Fibroblast of lung (primary cell): ENCODE measurements at regions not wholly inside any gene's neighbourhood (a gene's known extent, or its start where the extent isn't known, plus 50 kb on each side); places are given as distances from the start of the nearest gene placed in this dataset.
A peak's percentile ranks its signal among the peaks of the same experiment; 100 is the strongest.

ENCODE experiments used
- DNase-seq, 2 donors: peaks; one replicate each; pipeline versions ENCODE4 v3.0.0 to v3.0.0-alpha.2; 2010; ENCODE audit warnings: low read depth in 2 of 2
- H2AFZ ChIP-seq: 2 replicates; pipeline ENCODE4 v1.5.1; 2012; ENCODE audit warnings: low read length, control low read depth, inconsistent platforms
- H3K27ac ChIP-seq: 2 replicates; pipeline ENCODE4 v1.5.1; 2011; ENCODE audit warnings: low read length, control low read depth; ENCODE audit not compliant: insufficient read depth
- H3K27me3 ChIP-seq: 2 replicates; pipeline ENCODE4 v1.5.1; 2011; ENCODE audit warnings: mild to moderate bottlenecking, low read length; ENCODE audit not compliant: control insufficient read depth, insufficient read depth
- H3K36me3 ChIP-seq: 2 replicates; pipeline ENCODE4 v1.5.1; 2011; ENCODE audit warnings: low read length; ENCODE audit not compliant: control insufficient read depth, insufficient read depth
- H3K4me1 ChIP-seq: 2 replicates; pipeline ENCODE4 v1.5.1; 2011; ENCODE audit warnings: low read length; ENCODE audit not compliant: control insufficient read depth, insufficient read depth; ENCODE audit errors: extremely low read depth
- H3K4me2 ChIP-seq: 2 replicates; pipeline ENCODE4 v1.5.1; 2011; ENCODE audit warnings: low read length, control low read depth; ENCODE audit not compliant: insufficient read depth; ENCODE audit errors: extremely low read depth
- H3K4me3 ChIP-seq, 4 experiments: fragments of 200-600 bp in 1 of 4; sonication (generic) in 1 of 4; replicated peaks in 1 of 4; 2 replicates each; pipeline ENCODE4 v1.5.1; 2011 to 2016; ENCODE audit warnings: low read length in 4 of 4, low read depth in 3 of 4, mild to moderate bottlenecking in 3 of 4, control low read depth in 2 of 4, inconsistent platforms in 1 of 4, mixed read lengths in 1 of 4; ENCODE audit not compliant: insufficient read depth in 1 of 4; ENCODE audit errors: control extremely low read depth in 1 of 4
- H3K79me2 ChIP-seq: 2 replicates; pipeline ENCODE4 v1.5.1; 2012; ENCODE audit warnings: mild to moderate bottlenecking, low read length, inconsistent platforms; ENCODE audit not compliant: control insufficient read depth, insufficient read depth
- H3K9ac ChIP-seq: 2 replicates; pipeline ENCODE4 v1.5.1; 2011; ENCODE audit warnings: mild to moderate bottlenecking, low read length, control low read depth; ENCODE audit not compliant: insufficient read depth
- H3K9me3 ChIP-seq: 2 replicates; pipeline ENCODE4 v1.5.1; 2012; ENCODE audit warnings: low read depth, low read length; ENCODE audit not compliant: control insufficient read depth, insufficient read depth
- H4K20me1 ChIP-seq: 2 replicates; pipeline ENCODE4 v1.5.1; 2011; ENCODE audit warnings: low read length; ENCODE audit not compliant: control insufficient read depth, insufficient read depth; ENCODE audit errors: extremely low read depth
- CTCF ChIP-seq, 2 donors: IDR thresholded peaks in 1 of 2; conservative IDR thresholded peaks in 1 of 2; 1 replicate in 1 of 2; 2 replicates in 1 of 2; pipeline ENCODE4 v1.5.1; 2011 to 2012; ENCODE audit warnings: low read length in 2 of 2, control low read depth in 1 of 2, inconsistent platforms in 1 of 2, low read depth in 1 of 2, mild to moderate bottlenecking in 1 of 2
- EZH2 ChIP-seq: IDR thresholded peaks from 2 replicates; pipeline ENCODE4 v1.5.1; 2012; ENCODE audit warnings: low read length, control low read depth, mild to moderate bottlenecking; ENCODE audit errors: missing control alignments

- Histone ChIP-seq H3K36me3 (no peaks in the 10 kb centered on the region), H3K79me2 (no peaks in the 10 kb centered on the region), H2AFZ (no peak overlapping the region), H4K20me1 (no peaks in the 10 kb centered on the region), H3K27ac (no peak overlapping the region), H3K4me1 (no peaks in the 10 kb centered on the region), H3K4me2 (no peak overlapping the region), H3K27me3 (peaks cover 8% of the 10 kb centered on the region), H3K9ac (no peak overlapping the region), H3K9me3 (no peaks in the 10 kb centered on the region), H3K4me3 (no peak overlapping the region)
- TF ChIP-seq EZH2 (no peak), CTCF (conservative IDR thresholded peaks at IDR 0.05 in 1 of 2, IDR thresholded peaks at IDR 0.05 in 1 of 2; ENCODE audit: low read depth in 1 of 2, low read length in 2 of 2) (no peak)
- DNase-seq: peak in 1 of 2 donors; percentile 2
Measured at GRCh38 chr14:89078021-89078795, 253.8 kb downstream of the TTC8 start.

DNA sequence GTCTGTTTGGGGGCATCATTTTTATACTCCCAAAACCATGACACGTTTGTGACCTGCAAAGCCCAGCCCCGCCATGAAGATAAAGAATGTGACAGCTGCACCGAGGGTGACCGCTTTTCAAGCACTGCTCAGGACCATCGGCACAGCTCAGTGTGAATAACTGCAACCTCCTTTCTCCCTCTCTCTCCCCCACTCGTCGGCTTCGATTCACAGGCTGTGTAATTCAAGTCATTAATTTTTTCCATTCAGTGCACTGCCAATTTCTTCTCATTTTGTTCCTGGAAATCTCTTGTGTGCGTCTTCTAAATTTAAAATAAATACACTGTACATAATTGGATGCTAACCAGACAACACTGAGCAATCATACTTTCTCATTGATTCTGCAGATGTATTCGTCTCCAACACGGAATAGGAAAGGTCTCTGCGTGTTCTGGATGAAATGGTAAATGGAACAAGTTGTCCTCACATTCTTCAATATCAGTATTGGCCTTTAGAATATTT is 260.8 kb downstream of the TTC8 start:
- Histone ChIP-seq H3K4me1 (no peaks in the 10 kb centered on the region), H2AFZ (no peak overlapping the region)
- DNase-seq: no peak

More for the DNA sequence above, 260.8 kb downstream of the TTC8 start:
- no peak overlapping the region for H3K4me2 ChIP-seq
- H4K20me1 ChIP-seq: no peaks in the 10 kb centered on the region
- no peak overlapping the region for H3K9ac ChIP-seq
- TF ChIP-seq EZH2: no peak
- TF ChIP-seq CTCF (conservative IDR thresholded peaks at IDR 0.05 in 1 of 2, IDR thresholded peaks at IDR 0.05 in 1 of 2; ENCODE audit: low read depth in 1 of 2, low read length in 2 of 2): no peak
- no peaks in the 10 kb centered on the region for H3K27me3 ChIP-seq
- no peaks in the 10 kb centered on the region for H3K9me3 ChIP-seq
- no peaks in the 10 kb centered on the region for H3K36me3 ChIP-seq
- no peak overlapping the region for H3K4me3 ChIP-seq
- H3K27ac ChIP-seq: no peak overlapping the region
- H3K79me2 ChIP-seq: no peaks in the 10 kb centered on the region
